B cell (primary cell): ENCODE measurements at regions not wholly inside any gene's neighbourhood (a gene's known extent, or its start where the extent isn't known, plus 50 kb on each side); places are given as distances from the start of the nearest gene placed in this dataset.

ENCODE experiments used
- CTCF ChIP-seq: fragments of 200-600 bp; IDR thresholded peaks from one replicate; pipeline ENCODE4 v1.8.0; 2022; ENCODE audit warnings: antibody characterized with exemption, mild to moderate bottlenecking
- EZH2 ChIP-seq: IDR thresholded peaks from 2 replicates; pipeline ENCODE4 v1.6.1; 2012; ENCODE audit warnings: borderline replicate concordance, low read depth, mild to moderate bottlenecking, moderate library complexity, low read length; ENCODE audit not compliant: insufficient read depth, poor library complexity, severe bottlenecking

- TF ChIP-seq CTCF (no peak), EZH2 (no peak)
Measured at GRCh38 chrX:45537936-45538335, 337.3 kb upstream of the DIPK2B start.
